OCI-M2 (cell line): ENCODE measurements at regions not wholly inside any gene's neighbourhood (a gene's known extent, or its start where the extent isn't known, plus 50 kb on each side); places are given as distances from the start of the nearest gene placed in this dataset.

Source experiments
- DNase-seq: peaks from one replicate; lab custom pipeline; 2025; ENCODE audit not compliant: unreplicated experiment; lab: John Stamatoyannopoulos, UW

- DNase-seq, result no peak
Measured at GRCh38 chr13:39967199-39967959, 311.9 kb downstream of the COG6 start.

GRCh38 chr13:39968646-39969475 lies 313.4 kb downstream of the COG6 start:
- no peak for DNase-seq

- DNase-seq, result no peak
Measured at GRCh38 chr13:39970177-39970846, 314.9 kb downstream of the COG6 start.

GRCh38 chr13:39971526-39971925 lies 316.1 kb downstream of the COG6 start:
- DNase-seq, result no peak

- DNase-seq, result no peak
Measured at GRCh38 chr13:39976481-39976880, 321.0 kb downstream of the COG6 start.

GRCh38 chr13:39981056-39981455 lies 325.6 kb downstream of the COG6 start:
- no peak for DNase-seq

GRCh38 chr13:39982745-39983144 lies 327.3 kb downstream of the COG6 start:
- no peak for DNase-seq

GRCh38 chr13:39985071-39985470 lies 329.6 kb downstream of the COG6 start:
- DNase-seq, result no peak

- DNase-seq, result no peak
Measured at GRCh38 chr13:39988351-39988750, 332.9 kb downstream of the COG6 start.

- no peak for DNase-seq
Measured at GRCh38 chr13:39998166-39998565, 342.7 kb downstream of the COG6 start.

- no peak for DNase-seq
Measured at GRCh38 chr13:40002016-40002415, 346.6 kb downstream of the COG6 start.

GRCh38 chr13:40013554-40013953 lies 358.1 kb downstream of the COG6 start:
- no peak for DNase-seq

- DNase-seq, result no peak
Measured at GRCh38 chr13:40016953-40017660, 361.6 kb downstream of the COG6 start.

- no peak for DNase-seq
Measured at GRCh38 chr13:40017662-40018262, 362.3 kb downstream of the COG6 start.

GRCh38 chr13:40023595-40024203 lies 368.2 kb downstream of the COG6 start:
- DNase-seq, result no peak

- no peak for DNase-seq
Measured at GRCh38 chr13:40024204-40024966, 368.9 kb downstream of the COG6 start.

GRCh38 chr13:40024967-40025714 lies 369.7 kb downstream of the COG6 start:
- DNase-seq, result no peak

- no peak for DNase-seq
Measured at GRCh38 chr13:40026174-40026585, 370.7 kb downstream of the COG6 start.

- DNase-seq, result no peak
Measured at GRCh38 chr13:40026741-40027140, 371.3 kb downstream of the COG6 start.
